ENCODE measurements at regions not wholly inside any gene's neighbourhood (a gene's known extent, or its start where the extent isn't known, plus 50 kb on each side); places are given as distances from the start of the nearest gene placed in this dataset.
A peak's percentile ranks its signal among the peaks of the same experiment; 100 is the strongest.

DNA sequence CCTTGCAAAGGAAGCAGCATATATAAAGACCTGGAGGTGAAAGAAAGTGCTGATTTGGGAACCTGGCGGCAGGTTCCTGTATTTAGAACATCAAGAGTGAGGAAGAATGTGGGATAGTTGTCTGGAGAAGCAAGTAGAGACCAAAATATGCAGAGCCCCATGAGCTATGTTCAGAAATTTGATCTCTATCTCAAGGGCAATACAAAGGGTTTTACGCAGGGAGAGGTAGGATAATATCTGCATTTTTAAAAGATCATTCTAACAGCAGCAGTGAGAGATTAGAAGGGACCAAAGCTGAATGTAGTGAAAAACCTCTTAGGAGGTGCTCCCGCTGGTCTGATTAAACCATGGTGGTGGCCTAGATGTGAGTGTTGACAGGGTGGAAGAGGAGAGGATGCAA is 453.9 kb upstream of the PKN2 start:
- no peak overlapping the region for H2AK5ac ChIP-seq (ENCODE audit: low read length, severe bottlenecking)
- H3K27me3 ChIP-seq (ENCODE audit: control insufficient read depth in 1 of 2, insufficient read depth in 1 of 2, low read length in 2 of 2) = no peaks in the 10 kb centered on the region
- H3K14ac ChIP-seq (ENCODE audit: low read length in 2 of 2) = no peak overlapping the region
- no peaks in the 10 kb centered on the region for H3K4me1 ChIP-seq (ENCODE audit: control insufficient read depth, insufficient read depth, low read depth, low read length)
- H3K9ac ChIP-seq (ENCODE audit: low read length) = no peak overlapping the region
- no peak overlapping the region for H2AFZ ChIP-seq (ENCODE audit: low read depth, low read length)
- no peaks in the 10 kb centered on the region for H3K36me3 ChIP-seq (ENCODE audit: control insufficient read depth in 1 of 2, insufficient read depth in 2 of 2, low read depth in 1 of 2, low read length in 2 of 2)
- H4K91ac ChIP-seq (ENCODE audit: low read length) = no peak overlapping the region
- H2BK5ac ChIP-seq (ENCODE audit: low read depth, low read length, poor library complexity, severe bottlenecking) = no peak overlapping the region
- no peak overlapping the region for H3K4ac ChIP-seq (ENCODE audit: low read depth in 1 of 2, low read length in 2 of 2)
- H2BK120ac ChIP-seq (ENCODE audit: low read depth, low read length) = no peak overlapping the region
- H3K18ac ChIP-seq (ENCODE audit: low read depth in 1 of 2, low read length in 2 of 2) = no peak overlapping the region
- H4K8ac ChIP-seq (ENCODE audit: low read length) = no peak overlapping the region
- H3K79me1 ChIP-seq (replicated peaks; ENCODE audit: low read length, poor library complexity, severe bottlenecking) = no peaks in the 10 kb centered on the region
- no peak for DNase-seq
- no peaks in the 10 kb centered on the region for H3K9me3 ChIP-seq (ENCODE audit: control insufficient read depth, low read length)
- no peak overlapping the region for H2BK12ac ChIP-seq (ENCODE audit: low read length in 2 of 2)
- H3K23ac ChIP-seq (ENCODE audit: low read length in 2 of 2) = no peak overlapping the region
- no peak overlapping the region for H2BK15ac ChIP-seq (ENCODE audit: low read depth, poor library complexity, severe bottlenecking)
- H3K4me3 ChIP-seq (ENCODE audit: insufficient read depth in 1 of 2, low read depth in 1 of 2, low read length in 2 of 2) = no peak overlapping the region
- 91% methylated on average over 3 of the region's 3 CpGs for WGBS
- no peak overlapping the region for H3K27ac ChIP-seq (ENCODE audit: low read length, poor library complexity, severe bottlenecking)
- no peak overlapping the region for H3K4me2 ChIP-seq (ENCODE audit: low read length, poor library complexity, severe bottlenecking)

DNA sequence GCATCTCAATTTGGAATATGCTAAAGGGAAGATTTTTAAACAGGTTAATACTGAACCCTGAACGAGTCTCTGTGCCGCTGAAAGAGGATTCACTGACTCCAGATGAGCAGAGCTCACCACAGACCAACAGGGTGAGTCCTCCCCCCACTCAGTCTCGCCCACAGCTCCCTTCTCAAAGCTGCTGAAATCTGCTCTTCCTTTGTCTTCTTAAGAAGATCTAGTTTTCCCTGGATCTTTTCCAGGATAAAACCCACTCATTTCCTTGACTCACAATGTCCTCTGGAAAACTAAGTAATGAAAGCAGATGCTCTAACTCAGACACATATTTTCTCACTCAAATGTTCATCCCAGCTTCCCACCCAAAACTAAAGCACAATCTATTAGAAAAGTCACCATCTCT is 447.0 kb upstream of the PKN2 start:
- Histone ChIP-seq H3K27me3 (ENCODE audit: control insufficient read depth in 1 of 2, insufficient read depth in 1 of 2, low read length in 2 of 2) (no peaks in the 10 kb centered on the region), H3K18ac (ENCODE audit: low read depth in 1 of 2, low read length in 2 of 2) (no peak overlapping the region), H3K36me3 (ENCODE audit: control insufficient read depth in 1 of 2, insufficient read depth in 2 of 2, low read depth in 1 of 2, low read length in 2 of 2) (no peaks in the 10 kb centered on the region), H2AFZ (ENCODE audit: low read depth, low read length) (no peak overlapping the region), H2BK12ac (ENCODE audit: low read length in 2 of 2) (no peak overlapping the region), H4K91ac (ENCODE audit: low read length) (no peak overlapping the region), H2BK5ac (ENCODE audit: low read depth, low read length, poor library complexity, severe bottlenecking) (no peak overlapping the region), H3K9me3 (ENCODE audit: control insufficient read depth, low read length) (peaks cover 9% of the 10 kb centered on the region), H2BK120ac (ENCODE audit: low read depth, low read length) (no peak overlapping the region), H3K9ac (ENCODE audit: low read length) (peak overlapping the region; percentile 65), H2BK15ac (ENCODE audit: low read depth, poor library complexity, severe bottlenecking) (no peak overlapping the region), H3K4me2 (ENCODE audit: low read length, poor library complexity, severe bottlenecking) (no peak overlapping the region), H3K14ac (ENCODE audit: low read length in 2 of 2) (no peak overlapping the region), H3K79me1 (replicated peaks; ENCODE audit: low read length, poor library complexity, severe bottlenecking) (no peaks in the 10 kb centered on the region), H4K8ac (ENCODE audit: low read length) (no peak overlapping the region), H3K27ac (ENCODE audit: low read length, poor library complexity, severe bottlenecking) (no peak overlapping the region), H3K23ac (ENCODE audit: low read length in 2 of 2) (no peak overlapping the region), H3K4me1 (ENCODE audit: control insufficient read depth, insufficient read depth, low read depth, low read length) (no peaks in the 10 kb centered on the region), H3K4ac (ENCODE audit: low read depth in 1 of 2, low read length in 2 of 2) (no peak overlapping the region), H3K4me3 (ENCODE audit: insufficient read depth in 1 of 2, low read depth in 1 of 2, low read length in 2 of 2) (peak overlapping the region in 1 of 2 experiments; percentile 50), H2AK5ac (ENCODE audit: low read length, severe bottlenecking) (no peak overlapping the region)
- WGBS = 68% methylated on average over 3 of the region's 3 CpGs
- DNase-seq = no peak

DNA sequence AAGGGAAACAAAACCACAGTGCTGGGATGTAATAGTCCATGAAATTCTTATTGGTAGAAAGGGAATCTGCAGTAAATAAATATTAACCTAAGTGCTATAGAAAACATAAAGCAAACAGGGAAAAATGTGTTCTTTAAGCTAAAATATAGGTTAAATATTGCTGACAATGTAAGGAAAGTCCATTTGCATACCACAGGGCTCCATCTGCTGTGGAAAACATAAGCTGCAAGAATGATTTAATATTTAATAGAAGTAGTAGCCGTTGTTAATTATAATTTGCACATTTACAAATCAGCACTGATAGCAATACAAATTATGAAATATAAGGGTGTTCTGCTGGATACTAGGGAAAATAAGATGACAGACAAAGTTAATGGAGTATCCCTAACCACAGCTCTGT is 444.9 kb upstream of the PKN2 start:
- Histone ChIP-seq H2BK5ac (ENCODE audit: low read depth, low read length, poor library complexity, severe bottlenecking) (no peak overlapping the region), H3K9ac (ENCODE audit: low read length) (no peak overlapping the region), H3K9me3 (ENCODE audit: control insufficient read depth, low read length) (peaks cover 9% of the 10 kb centered on the region), H2BK15ac (ENCODE audit: low read depth, poor library complexity, severe bottlenecking) (no peak overlapping the region), H2AK5ac (ENCODE audit: low read length, severe bottlenecking) (no peak overlapping the region), H3K4me3 (ENCODE audit: insufficient read depth in 1 of 2, low read depth in 1 of 2, low read length in 2 of 2) (no peak overlapping the region), H3K79me1 (replicated peaks; ENCODE audit: low read length, poor library complexity, severe bottlenecking) (no peaks in the 10 kb centered on the region), H3K18ac (ENCODE audit: low read depth in 1 of 2, low read length in 2 of 2) (no peak overlapping the region), H2BK12ac (ENCODE audit: low read length in 2 of 2) (no peak overlapping the region), H4K91ac (ENCODE audit: low read length) (no peak overlapping the region), H3K27ac (ENCODE audit: low read length, poor library complexity, severe bottlenecking) (no peak overlapping the region), H3K4me1 (ENCODE audit: control insufficient read depth, insufficient read depth, low read depth, low read length) (no peaks in the 10 kb centered on the region), H3K27me3 (ENCODE audit: control insufficient read depth in 1 of 2, insufficient read depth in 1 of 2, low read length in 2 of 2) (no peaks in the 10 kb centered on the region), H3K36me3 (ENCODE audit: control insufficient read depth in 1 of 2, insufficient read depth in 2 of 2, low read depth in 1 of 2, low read length in 2 of 2) (no peaks in the 10 kb centered on the region), H3K4me2 (ENCODE audit: low read length, poor library complexity, severe bottlenecking) (no peak overlapping the region), H3K4ac (ENCODE audit: low read depth in 1 of 2, low read length in 2 of 2) (no peak overlapping the region), H3K23ac (ENCODE audit: low read length in 2 of 2) (no peak overlapping the region), H2AFZ (ENCODE audit: low read depth, low read length) (no peak overlapping the region), H4K8ac (ENCODE audit: low read length) (no peak overlapping the region), H2BK120ac (ENCODE audit: low read depth, low read length) (no peak overlapping the region), H3K14ac (ENCODE audit: low read length in 2 of 2) (no peak overlapping the region)
- WGBS = no CpG with 5 or more reads among the region's 1 CpG
- no peak for DNase-seq

DNA sequence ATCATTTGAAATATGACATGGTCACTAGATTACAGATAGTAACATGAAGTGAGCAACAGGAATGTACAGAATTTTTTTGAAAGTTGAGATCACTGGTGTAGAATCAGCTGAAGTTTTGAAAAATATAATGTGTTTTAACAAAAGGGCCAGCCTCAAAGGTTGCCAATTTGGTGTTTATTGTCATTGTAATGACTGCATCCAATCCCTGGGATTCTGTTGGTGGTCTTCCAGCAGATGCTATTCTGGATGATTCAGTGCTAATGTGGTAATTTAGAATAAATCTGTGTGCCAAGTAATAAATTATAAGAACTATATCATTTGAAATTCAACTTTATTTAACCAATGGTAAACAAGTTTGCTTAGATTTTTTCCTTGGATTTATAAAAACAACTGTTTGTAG is 436.4 kb upstream of the PKN2 start:
- H3K14ac ChIP-seq (ENCODE audit: low read length in 2 of 2) = no peak overlapping the region
- no peak overlapping the region for H3K18ac ChIP-seq (ENCODE audit: low read depth in 1 of 2, low read length in 2 of 2)
- no peak overlapping the region for H4K91ac ChIP-seq (ENCODE audit: low read length)
- no peak overlapping the region for H3K4ac ChIP-seq (ENCODE audit: low read depth in 1 of 2, low read length in 2 of 2)
- H3K4me3 ChIP-seq (ENCODE audit: insufficient read depth in 1 of 2, low read depth in 1 of 2, low read length in 2 of 2) = no peak overlapping the region
- no peak overlapping the region for H2BK15ac ChIP-seq (ENCODE audit: low read depth, poor library complexity, severe bottlenecking)
- no peaks in the 10 kb centered on the region for H3K79me1 ChIP-seq (replicated peaks; ENCODE audit: low read length, poor library complexity, severe bottlenecking)
- H4K8ac ChIP-seq (ENCODE audit: low read length) = no peak overlapping the region
- H3K27me3 ChIP-seq (ENCODE audit: control insufficient read depth in 1 of 2, insufficient read depth in 1 of 2, low read length in 2 of 2) = no peaks in the 10 kb centered on the region
- no peaks in the 10 kb centered on the region for H3K36me3 ChIP-seq (ENCODE audit: control insufficient read depth in 1 of 2, insufficient read depth in 2 of 2, low read depth in 1 of 2, low read length in 2 of 2)
- no peak for DNase-seq
- H2BK5ac ChIP-seq (ENCODE audit: low read depth, low read length, poor library complexity, severe bottlenecking) = no peak overlapping the region
- H2AFZ ChIP-seq (ENCODE audit: low read depth, low read length) = no peak overlapping the region
- H3K27ac ChIP-seq (ENCODE audit: low read length, poor library complexity, severe bottlenecking) = no peak overlapping the region
- no peak overlapping the region for H3K4me2 ChIP-seq (ENCODE audit: low read length, poor library complexity, severe bottlenecking)
- no peak overlapping the region for H2BK12ac ChIP-seq (ENCODE audit: low read length in 2 of 2)
- H3K23ac ChIP-seq (ENCODE audit: low read length in 2 of 2) = no peak overlapping the region
- H3K9ac ChIP-seq (ENCODE audit: low read length) = no peak overlapping the region
- peaks cover 3% of the 10 kb centered on the region for H3K9me3 ChIP-seq (ENCODE audit: control insufficient read depth, low read length)
- H3K4me1 ChIP-seq (ENCODE audit: control insufficient read depth, insufficient read depth, low read depth, low read length) = no peaks in the 10 kb centered on the region
- no peak overlapping the region for H2BK120ac ChIP-seq (ENCODE audit: low read depth, low read length)
- H2AK5ac ChIP-seq (ENCODE audit: low read length, severe bottlenecking) = no peak overlapping the region
